HEK293T (cell line): ENCODE measurements at regions not wholly inside any gene's neighbourhood (a gene's known extent, or its start where the extent isn't known, plus 50 kb on each side); places are given as distances from the start of the nearest gene placed in this dataset.

Source experiments
- ARNT ChIP-seq: fragments of 450-650 bp; IDR thresholded peaks from 2 replicates; pipeline ENCODE4 v1.6.1; 2017; ENCODE audit warnings: mild to moderate bottlenecking
- FOXK2 ChIP-seq: fragments of 450-650 bp; IDR thresholded peaks from 2 replicates; pipeline ENCODE4 v1.6.1; 2016; ENCODE audit warnings: mild to moderate bottlenecking
- FOXM1 ChIP-seq: fragments of 450-650 bp; IDR thresholded peaks from 2 replicates; pipeline ENCODE4 v1.6.1; 2017; ENCODE audit warnings: mild to moderate bottlenecking, borderline replicate concordance
- NFRKB ChIP-seq: fragments of 450-650 bp; IDR thresholded peaks from 2 replicates; pipeline ENCODE4 v1.6.1; 2016; ENCODE audit warnings: mild to moderate bottlenecking, moderate library complexity
- SP1 ChIP-seq: fragments of 450-650 bp; IDR thresholded peaks from 2 replicates; pipeline ENCODE4 v1.6.1; 2017
- TARDBP ChIP-seq: fragments of 450-650 bp; IDR thresholded peaks from 2 replicates; pipeline ENCODE4 v1.6.1; 2016

DNA sequence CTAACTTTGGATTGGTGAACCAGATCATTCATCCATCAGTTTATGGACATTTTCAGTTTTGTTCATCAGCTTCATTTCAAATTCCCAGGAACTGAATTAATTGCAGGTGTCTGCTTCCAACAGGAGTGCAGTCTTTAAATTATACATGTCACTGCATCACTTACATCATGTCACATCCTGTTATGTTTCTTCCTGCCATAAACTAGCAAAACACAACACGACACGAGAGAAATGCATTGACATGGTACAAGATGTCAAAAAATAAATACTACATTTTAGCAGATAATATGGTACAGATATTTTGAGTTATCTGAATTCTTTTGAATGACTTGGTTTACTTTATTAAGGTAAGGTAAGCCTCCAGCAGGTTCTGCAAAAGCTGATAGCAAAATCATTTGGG is 415.5 kb downstream of the NR2F1-AS1 start:
- no peak for TF ChIP-seq FOXM1
- TF ChIP-seq FOXK2, result no peak
- TF ChIP-seq ARNT, result no peak
- no peak for TF ChIP-seq NFRKB
- TF ChIP-seq SP1, result no peak
- no peak for TF ChIP-seq TARDBP
